G401 (cell line): ENCODE measurements at regions not wholly inside any gene's neighbourhood (a gene's known extent, or its start where the extent isn't known, plus 50 kb on each side); places are given as distances from the start of the nearest gene placed in this dataset.
"Not testable (repeated sequence)": the region's sequence is repeated elsewhere in the genome, so short reads cannot be mapped to it uniquely, and the experiment has no call there.

Source experiments
- DNase-seq: peaks from one replicate; pipeline ENCODE4 v3.0.0-alpha.2; 2015; ENCODE audit warnings: low spot score
- in situ Hi-C: cut with HindIII; loops from 2 replicates; pipeline ENCODE4 v1.10.0; 2016; ENCODE audit warnings: low sequenced_read_pairs, mixed read lengths

- in situ Hi-C loops, result no loop called here
- DNase-seq, result no peak
Observed at GRCh38 chr1:181953596-181953995, 107.9 kb downstream of the ZNF648 start.

GRCh38 chr1:181951213-181951612 is 110.3 kb downstream of the ZNF648 start:
- in situ Hi-C loops, result no loop called here
- DNase-seq, result no peak

GRCh38 chr1:181949500-181949899 is 112.0 kb downstream of the ZNF648 start:
- no peak for DNase-seq
- in situ Hi-C loops, result no loop called here

- no peak for DNase-seq
- in situ Hi-C loops, result no loop called here
Observed at GRCh38 chr1:181948372-181948771, 113.1 kb downstream of the ZNF648 start.

GRCh38 chr1:181947441-181947840 is 114.1 kb downstream of the ZNF648 start:
- in situ Hi-C loops, result no loop called here
- no peak for DNase-seq

GRCh38 chr1:181936768-181937581 is 124.5 kb downstream of the ZNF648 start:
- in situ Hi-C loops, result no loop called here
- DNase-seq, result peak; percentile 83

- in situ Hi-C loops, result no loop called here
- DNase-seq, result no peak
Observed at GRCh38 chr1:181936269-181936668, 125.2 kb downstream of the ZNF648 start.

- in situ Hi-C loops, result no loop called here
- no peak for DNase-seq
Observed at GRCh38 chr1:181931873-181932272, 129.6 kb downstream of the ZNF648 start.

- no peak for DNase-seq
- in situ Hi-C loops, result no loop called here
Observed at GRCh38 chr1:181930187-181930586, 131.3 kb downstream of the ZNF648 start.

- DNase-seq, result no peak
- in situ Hi-C loops, result no loop called here
Observed at GRCh38 chr1:181926697-181927096, 134.8 kb downstream of the ZNF648 start.

GRCh38 chr1:181924034-181924433 is 137.5 kb downstream of the ZNF648 start:
- DNase-seq, result not testable (repeated sequence)

GRCh38 chr1:181919542-181919941 is 142.0 kb downstream of the ZNF648 start:
- in situ Hi-C loops, result no loop called here
- DNase-seq, result no peak

More at GRCh38 chr1:181924034-181924433, 137.5 kb downstream of the ZNF648 start:
- in situ Hi-C loops, result not testable (repeated sequence)

GRCh38 chr1:181918880-181919525 is 142.5 kb downstream of the ZNF648 start:
- DNase-seq, result no peak
- in situ Hi-C loops, result no loop called here

- in situ Hi-C loops, result no loop called here
- no peak for DNase-seq
Observed at GRCh38 chr1:181911715-181912114, 149.8 kb downstream of the ZNF648 start.

- no peak for DNase-seq
- in situ Hi-C loops, result no loop called here
Observed at GRCh38 chr1:181910905-181911304, 150.6 kb downstream of the ZNF648 start.

GRCh38 chr1:181909010-181909409 is 152.5 kb downstream of the ZNF648 start:
- no peak for DNase-seq
- in situ Hi-C loops, result no loop called here

GRCh38 chr1:181906631-181907030 is 154.9 kb downstream of the ZNF648 start:
- no peak for DNase-seq
- in situ Hi-C loops, result no loop called here

- in situ Hi-C loops, result no loop called here
- DNase-seq, result no peak
Observed at GRCh38 chr1:181905944-181906597, 155.4 kb downstream of the ZNF648 start.

- DNase-seq, result no peak
Observed at GRCh38 chr1:181898773-181899172, 162.7 kb downstream of the ZNF648 start.

GRCh38 chr1:181896824-181897223 is 164.7 kb downstream of the ZNF648 start:
- no peak for DNase-seq
- in situ Hi-C loops, result no loop called here

More at GRCh38 chr1:181898773-181899172, 162.7 kb downstream of the ZNF648 start:
- in situ Hi-C loops, result no loop called here
